ENCODE measurements at regions not wholly inside any gene's neighbourhood (a gene's known extent, or its start where the extent isn't known, plus 50 kb on each side); places are given as distances from the start of the nearest gene placed in this dataset.

DNA sequence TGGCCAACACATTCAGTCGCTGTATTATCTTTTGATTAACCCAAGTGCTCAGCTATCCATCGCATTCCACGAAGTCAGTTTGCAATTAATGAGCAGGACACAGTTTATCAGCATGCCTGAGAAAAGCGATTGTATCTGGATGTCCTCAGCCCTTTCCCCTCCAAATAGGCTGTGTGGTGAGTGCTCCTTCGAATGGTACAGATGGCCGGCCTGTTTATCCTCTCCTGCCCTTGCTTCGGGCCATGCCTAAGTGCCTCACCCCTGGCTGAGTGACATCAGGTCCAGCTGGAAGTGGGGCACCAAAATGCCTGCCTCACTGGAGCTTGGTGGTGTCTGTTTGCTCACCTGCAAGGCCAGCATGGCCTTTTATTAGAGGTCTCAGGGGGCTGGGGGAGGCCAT lies 317.3 kb downstream of the GADD45G start:
- Histone ChIP-seq H2AFZ (ENCODE audit: low read depth) (no peak overlapping the region), H3K27ac (ENCODE audit: low read depth in 2 of 2, low read length in 1 of 2) (no peak overlapping the region), H3K79me2 (ENCODE audit: insufficient read depth) (no peaks in the 10 kb centered on the region), H4K20me1 (ENCODE audit: insufficient read depth) (no peaks in the 10 kb centered on the region), H3K9me3 (no peaks in the 10 kb centered on the region), H3K9ac (no peak overlapping the region), H3K9me2 (no peaks in the 10 kb centered on the region), H3F3A (replicated peaks; ENCODE audit: insufficient read depth) (no peaks in the 10 kb centered on the region), H3K4me3 (ENCODE audit: low read depth in 2 of 2, low read length in 1 of 2) (no peak overlapping the region), H3K4me2 (no peak overlapping the region), H3K36me3 (replicated peaks in 1 of 2; ENCODE audit: control insufficient read depth in 1 of 2, insufficient read depth in 2 of 2, low read length in 1 of 2) (no peaks in the 10 kb centered on the region), H3K4me1 (ENCODE audit: control insufficient read depth in 1 of 2, insufficient read depth in 2 of 2, low read depth in 1 of 2, low read length in 1 of 2) (peaks cover 0 to 12% of the 10 kb centered on the region in 2 experiments; a peak in 2 of 4 replicates), H3K27me3 (ENCODE audit: insufficient read depth) (no peaks in the 10 kb centered on the region)
- CTCF ChIA-PET, result interaction anchor here (0.7 to 1.1 kb wide), 2 partner anchors 318 to 324 kb away, joined by 3 read pairs; no protein-coding TSS in a partner anchor
- POLR2A ChIA-PET, result no interaction called here
- 37% methylated on average over 5 of the region's 7 CpGs for WGBS (ENCODE audit: low lambda C conversion rate)
- peak; percentile 70 for DNase-seq
- TF ChIP-seq EZH2phosphoT487 (IDR thresholded peaks at IDR 0.05; ENCODE audit: borderline replicate concordance, low read depth) (no peak), ZBTB33 (IDR thresholded peaks at IDR 0.05; ENCODE audit: borderline replicate concordance, low read depth) (no peak), USF2 (IDR thresholded peaks at IDR 0.05; ENCODE audit: borderline replicate concordance, low read depth, low read length) (no peak), POLR2AphosphoS5 (IDR thresholded peaks at IDR 0.05; ENCODE audit: low read depth, low read length) (no peak), RXRA (IDR thresholded peaks at IDR 0.05; ENCODE audit: borderline replicate concordance, low read depth) (no peak), FOXM1 (IDR thresholded peaks at IDR 0.05; ENCODE audit: low read depth) (no peak), JUND (IDR thresholded peaks at IDR 0.05) (no peak), FOSL2 (IDR thresholded peaks at IDR 0.05; ENCODE audit: borderline replicate concordance, low read depth) (no peak), SIN3A (IDR thresholded peaks at IDR 0.05; ENCODE audit: borderline replicate concordance, low read depth, low read length) (no peak), SMC3 (IDR thresholded peaks at IDR 0.05; ENCODE audit: low read depth, low read length) (no peak), NRF1 (IDR thresholded peaks at IDR 0.05; ENCODE audit: low read depth, low read length) (no peak), ELF1 (IDR thresholded peaks at IDR 0.05) (no peak), TEAD4 (IDR thresholded peaks at IDR 0.05; ENCODE audit: borderline replicate concordance, insufficient read depth) (no peak), YY1 (IDR thresholded peaks at IDR 0.05; ENCODE audit: low read depth) (no peak), RCOR1 (IDR thresholded peaks at IDR 0.05; ENCODE audit: low read length) (peak; percentile 88), CHD2 (IDR thresholded peaks at IDR 0.05; ENCODE audit: low read length, partially characterized antibody) (peak; percentile 26), PBX3 (IDR thresholded peaks at IDR 0.05) (no peak), TAF1 (IDR thresholded peaks at IDR 0.05; ENCODE audit: borderline replicate concordance, low read depth, low read length) (no peak), MEF2A (IDR thresholded peaks at IDR 0.05; ENCODE audit: borderline replicate concordance, low read depth) (no peak)
- TF ChIP-seq, protein P1, sequence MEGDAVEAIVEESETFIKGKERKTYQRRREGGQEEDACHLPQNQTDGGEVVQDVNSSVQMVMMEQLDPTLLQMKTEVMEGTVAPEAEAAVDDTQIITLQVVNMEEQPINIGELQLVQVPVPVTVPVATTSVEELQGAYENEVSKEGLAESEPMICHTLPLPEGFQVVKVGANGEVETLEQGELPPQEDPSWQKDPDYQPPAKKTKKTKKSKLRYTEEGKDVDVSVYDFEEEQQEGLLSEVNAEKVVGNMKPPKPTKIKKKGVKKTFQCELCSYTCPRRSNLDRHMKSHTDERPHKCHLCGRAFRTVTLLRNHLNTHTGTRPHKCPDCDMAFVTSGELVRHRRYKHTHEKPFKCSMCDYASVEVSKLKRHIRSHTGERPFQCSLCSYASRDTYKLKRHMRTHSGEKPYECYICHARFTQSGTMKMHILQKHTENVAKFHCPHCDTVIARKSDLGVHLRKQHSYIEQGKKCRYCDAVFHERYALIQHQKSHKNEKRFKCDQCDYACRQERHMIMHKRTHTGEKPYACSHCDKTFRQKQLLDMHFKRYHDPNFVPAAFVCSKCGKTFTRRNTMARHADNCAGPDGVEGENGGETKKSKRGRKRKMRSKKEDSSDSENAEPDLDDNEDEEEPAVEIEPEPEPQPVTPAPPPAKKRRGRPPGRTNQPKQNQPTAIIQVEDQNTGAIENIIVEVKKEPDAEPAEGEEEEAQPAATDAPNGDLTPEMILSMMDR (IDR thresholded peaks at IDR 0.05), result no peak
- TF ChIP-seq, protein P2, sequence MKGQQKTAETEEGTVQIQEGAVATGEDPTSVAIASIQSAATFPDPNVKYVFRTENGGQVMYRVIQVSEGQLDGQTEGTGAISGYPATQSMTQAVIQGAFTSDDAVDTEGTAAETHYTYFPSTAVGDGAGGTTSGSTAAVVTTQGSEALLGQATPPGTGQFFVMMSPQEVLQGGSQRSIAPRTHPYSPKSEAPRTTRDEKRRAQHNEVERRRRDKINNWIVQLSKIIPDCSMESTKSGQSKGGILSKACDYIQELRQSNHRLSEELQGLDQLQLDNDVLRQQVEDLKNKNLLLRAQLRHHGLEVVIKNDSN (IDR thresholded peaks at IDR 0.05; ENCODE audit: borderline replicate concordance, low read depth), result no peak
- TF ChIP-seq, protein P3, sequence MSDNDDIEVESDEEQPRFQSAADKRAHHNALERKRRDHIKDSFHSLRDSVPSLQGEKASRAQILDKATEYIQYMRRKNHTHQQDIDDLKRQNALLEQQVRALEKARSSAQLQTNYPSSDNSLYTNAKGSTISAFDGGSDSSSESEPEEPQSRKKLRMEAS (IDR thresholded peaks at IDR 0.05; ENCODE audit: low read depth), result no peak
- TF ChIP-seq, protein P4, sequence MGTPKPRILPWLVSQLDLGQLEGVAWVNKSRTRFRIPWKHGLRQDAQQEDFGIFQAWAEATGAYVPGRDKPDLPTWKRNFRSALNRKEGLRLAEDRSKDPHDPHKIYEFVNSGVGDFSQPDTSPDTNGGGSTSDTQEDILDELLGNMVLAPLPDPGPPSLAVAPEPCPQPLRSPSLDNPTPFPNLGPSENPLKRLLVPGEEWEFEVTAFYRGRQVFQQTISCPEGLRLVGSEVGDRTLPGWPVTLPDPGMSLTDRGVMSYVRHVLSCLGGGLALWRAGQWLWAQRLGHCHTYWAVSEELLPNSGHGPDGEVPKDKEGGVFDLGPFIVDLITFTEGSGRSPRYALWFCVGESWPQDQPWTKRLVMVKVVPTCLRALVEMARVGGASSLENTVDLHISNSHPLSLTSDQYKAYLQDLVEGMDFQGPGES (IDR thresholded peaks at IDR 0.05; ENCODE audit: low read depth, low read length), result no peak

All from SK-N-SH (cell line).